GM12878 (cell line): ENCODE measurements at regions not wholly inside any gene's neighbourhood (a gene's known extent, or its start where the extent isn't known, plus 50 kb on each side); places are given as distances from the start of the nearest gene placed in this dataset.

ENCODE experiments used
- ATAC-seq: fragments of 200-7000 bp; cut with Tn5 transposase; 3 replicates; pipeline ENCODE4 v1.9.1; 2020; ENCODE audit warnings: mild to moderate bottlenecking, moderate library complexity
- BruUV-seq: library from RNA; stranded (reverse); fragments of 400-500 nt; replicated peaks from 2 replicates; lab custom pipeline; 2021; lab: Mats Ljungman, UMichigan
- CTCF ChIA-PET: fragments of 300-600 bp; sonication (Branson Sonifier 250); formaldehyde crosslinking; extraction: SDS; loops from one replicate; lab custom pipeline; 2021; ENCODE audit warnings: inconsistent platforms; lab: Yijun Ruan, JAX
- POLR2A ChIA-PET: fragments of 350-600 bp; formaldehyde crosslinking; extraction: SDS; loops from one replicate; lab custom pipeline; 2021; ENCODE audit warnings: inconsistent platforms; lab: Charles Lee
- RAD21 ChIA-PET: fragments of 300-600 bp; sonication (Branson Sonifier 250); formaldehyde crosslinking; loops from one replicate; lab custom pipeline; 2023; ENCODE audit warnings: antibody characterized with exemption; ENCODE audit not compliant: unreplicated experiment; lab: Charles Lee
- SMC1A ChIA-PET: fragments of 300-600 bp; sonication (Branson Sonifier 250); formaldehyde crosslinking; loops from one replicate; lab custom pipeline; 2023; ENCODE audit not compliant: unreplicated experiment, uncharacterized antibody; lab: Charles Lee
- DNase-seq: peaks from one replicate; pipeline ENCODE4 v3.0.0-alpha.2; 2011; ENCODE audit warnings: low read depth, low spot score
- FAIRE-seq: peaks from 3 replicates; lab custom pipeline; 2011; peaks lifted over from hg19 to GRCh38; lab: Jason Lieb, UNC
- H2AFZ ChIP-seq: 2 replicates; pipeline ENCODE4 v1.6.0; 2011; ENCODE audit warnings: low read depth, low read length, control low read depth; ENCODE audit not compliant: control insufficient read depth
- H3K27ac ChIP-seq: 2 replicates; pipeline ENCODE4 v1.5.1; 2011; ENCODE audit warnings: control low read depth; ENCODE audit not compliant: control insufficient read depth, insufficient read depth
- H3K27me3 ChIP-seq, 2 experiments: replicated peaks in 1 of 2; 2 replicates each; pipeline versions ENCODE4 v1.6.0 to v1.6.1; 2011; ENCODE audit warnings: low read length in 1 of 2; ENCODE audit not compliant: control insufficient read depth in 2 of 2, insufficient read depth in 2 of 2
- H3K36me3 ChIP-seq, 2 experiments: 2 replicates each; pipeline ENCODE4 v1.5.1; 2011; ENCODE audit warnings: low read length in 1 of 2; ENCODE audit not compliant: control insufficient read depth in 2 of 2, insufficient read depth in 2 of 2
- H3K4me1 ChIP-seq: 2 replicates; pipeline ENCODE4 v1.6.1; 2011; ENCODE audit warnings: mild to moderate bottlenecking, low read length, moderate library complexity, mixed read lengths; ENCODE audit not compliant: control insufficient read depth, insufficient read depth
- H3K4me2 ChIP-seq: 2 replicates; pipeline ENCODE4 v1.6.0; 2011; ENCODE audit warnings: control low read depth; ENCODE audit not compliant: control insufficient read depth, insufficient read depth
- H3K4me3 ChIP-seq: fragments of 200-600 bp; sonication (generic); 2 replicates; pipeline ENCODE4 v1.5.1; 2016
- H3K79me2 ChIP-seq: 2 replicates; pipeline ENCODE4 v1.6.0; 2011; ENCODE audit warnings: low read length; ENCODE audit not compliant: control insufficient read depth, insufficient read depth
- H3K9ac ChIP-seq: 2 replicates; pipeline ENCODE4 v1.8.0; 2011; ENCODE audit warnings: low read length, control low read depth, mixed read lengths; ENCODE audit not compliant: control insufficient read depth, insufficient read depth
- H3K9me3 ChIP-seq: replicated peaks from 3 replicates; pipeline ENCODE4 v1.5.1; 2011; ENCODE audit warnings: mild to moderate bottlenecking, low read length; ENCODE audit not compliant: control insufficient read depth, insufficient read depth
- H4K20me1 ChIP-seq: 2 replicates; pipeline ENCODE4 v1.6.0; 2011; ENCODE audit not compliant: control insufficient read depth, insufficient read depth
- ATF2 ChIP-seq: IDR thresholded peaks from 2 replicates; pipeline ENCODE4 v1.6.1; 2012; ENCODE audit warnings: low read length, inconsistent platforms
- FOXM1 ChIP-seq: IDR thresholded peaks from 2 replicates; pipeline ENCODE4 v1.6.1; 2012; ENCODE audit warnings: low read depth, mild to moderate bottlenecking, inconsistent platforms, low read length, moderate library complexity
- NBN ChIP-seq: fragments of 450-650 bp; IDR thresholded peaks from 2 replicates; pipeline ENCODE4 v1.6.1; 2016
- PKNOX1 ChIP-seq: fragments of 450-650 bp; IDR thresholded peaks from 2 replicates; pipeline ENCODE4 v1.6.1; 2016; ENCODE audit warnings: mild to moderate bottlenecking
- POLR2AphosphoS2 ChIP-seq: IDR thresholded peaks from 2 replicates; pipeline ENCODE4 v1.6.1; 2011; ENCODE audit warnings: low read depth, mild to moderate bottlenecking, low read length, improper control_type of control experiment, moderate library complexity
- RAD51 ChIP-seq: fragments of 450-650 bp; IDR thresholded peaks from 2 replicates; pipeline ENCODE4 v1.6.1; 2016; ENCODE audit warnings: moderate library complexity, mild to moderate bottlenecking, inconsistent platforms
- SPI1 ChIP-seq: IDR thresholded peaks from 2 replicates; pipeline ENCODE4 v1.6.1; 2011; ENCODE audit warnings: low read depth, mild to moderate bottlenecking, low read length, moderate library complexity, borderline replicate concordance; ENCODE audit not compliant: insufficient read depth
- YBX1 ChIP-seq: fragments of 450-650 bp; IDR thresholded peaks from 2 replicates; pipeline ENCODE4 v1.6.1; 2016; ENCODE audit warnings: antibody characterized with exemption
- WGBS: methylation state at CpG from one replicate; pipeline ENCODE4 v1.1.6; 2016; ENCODE audit warnings: low lambda C conversion rate; ENCODE audit not compliant: insufficient replicate concordance, insufficient coverage; ENCODE audit errors: missing lambda C conversion rate; 5-methylcytosine and 5-hydroxymethylcytosine counted together
- in situ Hi-C: fragments of 300-500 bp; cut with MboI; formaldehyde crosslinking; loops from 9 replicates; pipeline ENCODE4 v1.14.3; 2018; ENCODE audit warnings: mixed read lengths
- intact Hi-C: fragments of 100-400 bp; cut with micrococcal nuclease; formaldehyde crosslinking; loops from one replicate; pipeline ENCODE4 v1.14.2; 2022; ENCODE audit not compliant: unreplicated experiment

GRCh38 chrX:119181491-119181890, 53.9 kb upstream of the KIAA1210 start:
- Histone ChIP-seq H3K9ac (no peak overlapping the region), H3K4me2 (no peak overlapping the region), H3K4me3 (no peak overlapping the region), H4K20me1 (no peaks in the 10 kb centered on the region), H3K36me3 (no peaks in the 10 kb centered on the region), H3K79me2 (no peaks in the 10 kb centered on the region), H3K27me3 (no peaks in the 10 kb centered on the region), H2AFZ (no peak overlapping the region), H3K9me3 (no peaks in the 10 kb centered on the region), H3K4me1 (no peaks in the 10 kb centered on the region), H3K27ac (no peak overlapping the region)
- in situ Hi-C loops = no loop called here
- RAD21 ChIA-PET = no interaction called here
- TF ChIP-seq RAD51 = no peak
- no peak for TF ChIP-seq FOXM1
- no peak for TF ChIP-seq SPI1
- TF ChIP-seq YBX1 = no peak
- no peak for TF ChIP-seq POLR2AphosphoS2
- 33% methylated on average over 2 of the region's 2 CpGs for WGBS
- SMC1A ChIA-PET = no interaction called here
- ATAC-seq (no peak), DNase-seq (no peak), FAIRE-seq (no peak)
- POLR2A ChIA-PET = no interaction called here
- intact Hi-C loops = no loop called here
- no TSS peak for BruUV-seq
- CTCF ChIA-PET = no interaction called here

DNA sequence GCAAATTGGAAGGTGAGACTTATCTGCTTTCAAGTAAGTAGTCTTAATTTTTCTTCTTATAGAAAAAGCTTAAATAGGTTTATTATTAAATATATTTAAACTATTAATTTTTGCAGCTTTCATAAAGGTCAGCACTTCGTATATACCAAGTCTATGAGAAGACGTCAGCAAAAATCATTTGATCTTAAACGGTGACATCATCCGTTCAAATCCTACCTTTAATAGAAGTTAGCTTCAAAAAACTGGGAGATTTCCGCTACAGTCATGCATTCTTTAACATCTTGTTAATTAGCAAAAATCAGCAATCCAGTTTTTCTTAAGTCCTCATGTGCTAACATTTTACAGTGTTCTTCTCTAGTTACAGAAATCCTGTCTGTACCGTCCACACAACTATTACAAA, 49.9 kb upstream of the PGRMC1 start:
- TF ChIP-seq ATF2 (no peak), NBN (no peak), PKNOX1 (no peak)
- TF ChIP-seq, all 136 proteins: peak for 0
- no TSS peak for BruUV-seq
- no peak overlapping the region for H3K9ac ChIP-seq
- ChIA-PET CTCF (interaction anchor here (1.1 to 1.4 kb wide), 2 partner anchors 67 to 80 kb away, joined by 3 to 4 read pairs; no protein-coding TSS in a partner anchor), RAD21 (no interaction called here), SMC1A (interaction anchor here (0.7 to 0.8 kb wide), 2 partner anchors 85 to 156 kb away, joined by 3 read pairs; no protein-coding TSS in a partner anchor), POLR2A (no interaction called here)
- H3K4me2 ChIP-seq = no peak overlapping the region
- in situ Hi-C loops = no loop called here
- no peak overlapping the region for H3K4me3 ChIP-seq
- H3K9me3 ChIP-seq = no peaks in the 10 kb centered on the region
- no peaks in the 10 kb centered on the region for H3K79me2 ChIP-seq
- H3K36me3 ChIP-seq = no peaks in the 10 kb centered on the region
- H3K4me1 ChIP-seq = no peaks in the 10 kb centered on the region
- H4K20me1 ChIP-seq = no peaks in the 10 kb centered on the region
- no peak for FAIRE-seq
- no peak for ATAC-seq
- no peak overlapping the region for H2AFZ ChIP-seq
- WGBS = 52% methylated on average over 6 of the region's 6 CpGs
- DNase-seq = no peak
- intact Hi-C loops = no loop called here
- H3K27ac ChIP-seq = no peak overlapping the region
- no peaks in the 10 kb centered on the region for H3K27me3 ChIP-seq
